ENCODE measurements at regions not wholly inside any gene's neighbourhood (a gene's known extent, or its start where the extent isn't known, plus 50 kb on each side); places are given as distances from the start of the nearest gene placed in this dataset.

- Histone ChIP-seq H3K9me3 (ENCODE audit: control insufficient read depth, low read length) (no peaks in the 10 kb centered on the region), H3K27me3 (ENCODE audit: control insufficient read depth, insufficient read depth, low read length, poor library complexity, severe bottlenecking) (no peaks in the 10 kb centered on the region), H3K4me3 (ENCODE audit: low read length) (no peak overlapping the region), H3K4me1 (ENCODE audit: control insufficient read depth, insufficient read depth, low read length) (no peaks in the 10 kb centered on the region), H3K36me3 (ENCODE audit: control insufficient read depth, insufficient read depth, low read length) (no peaks in the 10 kb centered on the region), H3K27ac (ENCODE audit: low read depth, low read length) (no peak overlapping the region), H3K9ac (ENCODE audit: extremely low read depth, low read length, poor library complexity, severe bottlenecking) (no peak overlapping the region)
- DNase-seq = no peak
- Mint-ChIP-seq H3K9me3 (no peaks in the 10 kb centered on the region), H3K27ac (no peak overlapping the region), H3K27me3 (ENCODE audit: insufficient read depth) (no peaks in the 10 kb centered on the region), H3K4me1 (peaks cover 3% of the 10 kb centered on the region), H3K36me3 (ENCODE audit: low read depth) (no peaks in the 10 kb centered on the region), H3K4me3 (no peak overlapping the region)
- TF ChIP-seq, protein P1, sequence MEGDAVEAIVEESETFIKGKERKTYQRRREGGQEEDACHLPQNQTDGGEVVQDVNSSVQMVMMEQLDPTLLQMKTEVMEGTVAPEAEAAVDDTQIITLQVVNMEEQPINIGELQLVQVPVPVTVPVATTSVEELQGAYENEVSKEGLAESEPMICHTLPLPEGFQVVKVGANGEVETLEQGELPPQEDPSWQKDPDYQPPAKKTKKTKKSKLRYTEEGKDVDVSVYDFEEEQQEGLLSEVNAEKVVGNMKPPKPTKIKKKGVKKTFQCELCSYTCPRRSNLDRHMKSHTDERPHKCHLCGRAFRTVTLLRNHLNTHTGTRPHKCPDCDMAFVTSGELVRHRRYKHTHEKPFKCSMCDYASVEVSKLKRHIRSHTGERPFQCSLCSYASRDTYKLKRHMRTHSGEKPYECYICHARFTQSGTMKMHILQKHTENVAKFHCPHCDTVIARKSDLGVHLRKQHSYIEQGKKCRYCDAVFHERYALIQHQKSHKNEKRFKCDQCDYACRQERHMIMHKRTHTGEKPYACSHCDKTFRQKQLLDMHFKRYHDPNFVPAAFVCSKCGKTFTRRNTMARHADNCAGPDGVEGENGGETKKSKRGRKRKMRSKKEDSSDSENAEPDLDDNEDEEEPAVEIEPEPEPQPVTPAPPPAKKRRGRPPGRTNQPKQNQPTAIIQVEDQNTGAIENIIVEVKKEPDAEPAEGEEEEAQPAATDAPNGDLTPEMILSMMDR (conservative IDR thresholded peaks at IDR 0.05) = no peak
- 91% methylated on average over 1 of the region's 1 CpG; no CpG with 5 or more reads in 1 of the 2 experiments for WGBS, 2 experiments (ENCODE audit: insufficient coverage in 1 of 2, insufficient read length in 1 of 2)
Measured at GRCh38 chr1:79785964-79786363, 779.4 kb upstream of the ADGRL4 start.

DNA sequence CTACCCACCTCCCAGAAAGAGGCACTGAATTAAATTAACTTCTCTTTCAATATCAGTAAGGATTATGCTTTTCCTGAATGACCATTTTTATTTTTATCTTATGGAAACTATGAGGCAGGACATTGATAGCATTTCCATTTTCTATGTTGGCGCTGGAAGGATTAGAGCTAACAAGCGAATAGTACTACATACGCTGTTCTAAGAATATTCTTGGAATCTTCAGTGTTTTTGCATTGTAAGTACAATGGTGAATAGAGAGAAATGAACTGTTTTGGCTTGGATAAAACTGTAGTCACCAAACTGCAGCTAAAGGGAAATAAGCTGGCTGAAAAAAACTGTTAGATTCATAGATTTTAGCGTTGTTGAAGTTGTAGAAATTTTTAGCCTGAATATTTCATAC is 779.0 kb upstream of the ADGRL4 start:
- 93 to 94% methylated on average over 3 to 4 of the region's 4 CpGs for WGBS, 2 experiments (ENCODE audit: insufficient coverage in 1 of 2, insufficient read length in 1 of 2)
- no peaks in the 10 kb centered on the region for H3K27me3 ChIP-seq (ENCODE audit: control insufficient read depth, insufficient read depth, low read length, poor library complexity, severe bottlenecking)
- H3K36me3 Mint-ChIP-seq (ENCODE audit: low read depth) = no peaks in the 10 kb centered on the region
- DNase-seq = no peak
- no peak overlapping the region for H3K27ac ChIP-seq (ENCODE audit: low read depth, low read length)
- H3K27me3 Mint-ChIP-seq (ENCODE audit: insufficient read depth) = no peaks in the 10 kb centered on the region
- no peaks in the 10 kb centered on the region for H3K4me1 ChIP-seq (ENCODE audit: control insufficient read depth, insufficient read depth, low read length)
- H3K9me3 ChIP-seq (ENCODE audit: control insufficient read depth, low read length) = no peaks in the 10 kb centered on the region
- H3K36me3 ChIP-seq (ENCODE audit: control insufficient read depth, insufficient read depth, low read length) = no peaks in the 10 kb centered on the region
- H3K27ac Mint-ChIP-seq = no peak overlapping the region
- no peak overlapping the region for H3K4me3 ChIP-seq (ENCODE audit: low read length)
- no peak overlapping the region for H3K9ac ChIP-seq (ENCODE audit: extremely low read depth, low read length, poor library complexity, severe bottlenecking)
- H3K4me1 Mint-ChIP-seq = peaks cover 3% of the 10 kb centered on the region
- TF ChIP-seq, protein P1 (conservative IDR thresholded peaks at IDR 0.05) = no peak
- H3K4me3 Mint-ChIP-seq = no peak overlapping the region
- no peaks in the 10 kb centered on the region for H3K9me3 Mint-ChIP-seq

DNA sequence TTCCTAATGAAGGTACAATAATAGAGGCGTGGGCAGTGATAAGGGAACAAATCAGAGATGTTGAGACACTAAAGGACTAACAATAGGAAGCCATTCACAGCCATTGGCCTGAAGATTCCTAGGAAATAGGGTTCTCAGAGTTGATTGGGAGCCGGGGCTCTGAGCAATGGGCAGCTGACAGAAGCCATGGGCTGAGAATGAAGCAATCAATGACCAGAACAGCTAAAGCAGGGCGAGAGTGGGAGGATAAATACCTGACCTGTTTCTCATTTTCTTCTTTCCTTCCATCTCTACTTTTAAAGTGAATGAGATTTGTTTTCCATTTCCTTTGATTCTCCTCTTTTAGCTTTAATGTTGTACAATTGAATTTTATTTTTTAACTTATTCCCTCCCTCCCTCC is 774.7 kb upstream of the ADGRL4 start:
- Mint-ChIP-seq H3K36me3 (ENCODE audit: low read depth) (no peaks in the 10 kb centered on the region), H3K4me3 (no peak overlapping the region), H3K9me3 (no peaks in the 10 kb centered on the region), H3K27ac (no peak overlapping the region), H3K4me1 (peaks cover 19% of the 10 kb centered on the region), H3K27me3 (ENCODE audit: insufficient read depth) (no peaks in the 10 kb centered on the region)
- Histone ChIP-seq H3K9me3 (ENCODE audit: control insufficient read depth, low read length) (no peaks in the 10 kb centered on the region), H3K27ac (ENCODE audit: low read depth, low read length) (no peak overlapping the region), H3K36me3 (ENCODE audit: control insufficient read depth, insufficient read depth, low read length) (no peaks in the 10 kb centered on the region), H3K4me1 (ENCODE audit: control insufficient read depth, insufficient read depth, low read length) (peaks cover 4% of the 10 kb centered on the region), H3K4me3 (ENCODE audit: low read length) (no peak overlapping the region), H3K27me3 (ENCODE audit: control insufficient read depth, insufficient read depth, low read length, poor library complexity, severe bottlenecking) (no peaks in the 10 kb centered on the region), H3K9ac (ENCODE audit: extremely low read depth, low read length, poor library complexity, severe bottlenecking) (no peak overlapping the region)
- 89 to 91% methylated on average over 1 to 3 of the region's 3 CpGs for WGBS, 2 experiments (ENCODE audit: insufficient coverage in 1 of 2, insufficient read length in 1 of 2)
- TF ChIP-seq, protein P1 (conservative IDR thresholded peaks at IDR 0.05) = no peak
- DNase-seq = no peak

Data from endodermal cell (in vitro differentiated cells).